SK-N-MC (cell line): ENCODE measurements at regions not wholly inside any gene's neighbourhood (a gene's known extent, or its start where the extent isn't known, plus 50 kb on each side); places are given as distances from the start of the nearest gene placed in this dataset.
"Not testable (repeated sequence)": the region's sequence is repeated elsewhere in the genome, so short reads cannot be mapped to it uniquely, and the experiment has no call there.

Experiments used
- DNase-seq: peaks from one replicate; pipeline ENCODE4 v3.0.0-alpha.2; 2011; ENCODE audit warnings: low read depth, low spot score
- H3K27ac ChIP-seq: fragments of 200-600 bp; sonication (generic); 2 replicates; pipeline ENCODE4 v1.5.1; 2016; ENCODE audit warnings: mixed run types
- H3K36me3 ChIP-seq: fragments of 200-600 bp; sonication (generic); 2 replicates; pipeline ENCODE4 v1.6.1; 2017; ENCODE audit warnings: antibody characterized with exemption, low read length, mixed read lengths; ENCODE audit not compliant: insufficient read depth
- H3K4me3 ChIP-seq: fragments of 200-600 bp; sonication (generic); 2 replicates; pipeline ENCODE4 v1.5.1; 2016
- H3K9ac ChIP-seq: fragments of 200-600 bp; sonication (generic); 2 replicates; pipeline ENCODE4 v1.8.0; 2017; ENCODE audit warnings: mixed run types, mixed read lengths; ENCODE audit not compliant: insufficient read length
- H3K9me3 ChIP-seq: fragments of 200-600 bp; sonication (generic); 2 replicates; pipeline ENCODE4 v1.6.1; 2017; ENCODE audit warnings: low read depth, mild to moderate bottlenecking, antibody characterized with exemption, low read length, moderate library complexity, mixed read lengths
- EZH2 ChIP-seq: fragments of 200-600 bp; sonication (generic); IDR thresholded peaks from one replicate; pipeline ENCODE4 v1.6.1; 2017; ENCODE audit warnings: antibody characterized with exemption
- FOXP2 ChIP-seq: optimal IDR thresholded peaks from 2 replicates; pipeline ENCODE3; 2011; ENCODE audit warnings: mild to moderate bottlenecking, moderate library complexity; ENCODE audit not compliant: insufficient read depth; ENCODE audit errors: extremely low read length, control extremely low read depth
- POLR2AphosphoS5 ChIP-seq: IDR thresholded peaks from 2 replicates; pipeline ENCODE4 v1.6.1; 2012; ENCODE audit warnings: mild to moderate bottlenecking, low read depth, low read length, borderline replicate concordance

- no peaks in the 10 kb centered on the region for H3K36me3 ChIP-seq
- no peak for DNase-seq
- H3K9ac ChIP-seq: no peak overlapping the region
- TF ChIP-seq POLR2AphosphoS5: no peak
- TF ChIP-seq FOXP2: no peak
- no peak for TF ChIP-seq EZH2
- no peaks in the 10 kb centered on the region for H3K9me3 ChIP-seq
- no peak overlapping the region for H3K4me3 ChIP-seq
- H3K27ac ChIP-seq: peak overlapping the region; percentile 19; the same call in 1 of the 2 replicates
Measured at GRCh38 chr1:192445241-192445640, 128.4 kb downstream of the RGS21 start.

- Histone ChIP-seq H3K36me3 (no peaks in the 10 kb centered on the region), H3K4me3 (no peak overlapping the region), H3K27ac (peak overlapping the region; percentile 19; the same call in 1 of the 2 replicates), H3K9me3 (no peaks in the 10 kb centered on the region), H3K9ac (no peak overlapping the region)
- TF ChIP-seq FOXP2 (no peak), EZH2 (no peak), POLR2AphosphoS5 (no peak)
- DNase-seq: peak; percentile 80
Measured at GRCh38 chr1:192445839-192446489, 129.2 kb downstream of the RGS21 start.

GRCh38 chr1:192448026-192448578, 127.5 kb upstream of the RGS1 start:
- TF ChIP-seq EZH2: no peak
- TF ChIP-seq FOXP2: no peak
- no peak for TF ChIP-seq POLR2AphosphoS5
- Histone ChIP-seq H3K9ac (no peak overlapping the region), H3K27ac (no peak overlapping the region), H3K36me3 (no peaks in the 10 kb centered on the region), H3K9me3 (no peaks in the 10 kb centered on the region), H3K4me3 (no peak overlapping the region)
- no peak for DNase-seq

- no peak overlapping the region for H3K9ac ChIP-seq
- TF ChIP-seq FOXP2 (no peak), EZH2 (no peak), POLR2AphosphoS5 (no peak)
- H3K4me3 ChIP-seq: no peak overlapping the region
- H3K9me3 ChIP-seq: no peaks in the 10 kb centered on the region
- DNase-seq: no peak
- H3K27ac ChIP-seq: no peak overlapping the region
- no peaks in the 10 kb centered on the region for H3K36me3 ChIP-seq
Measured at GRCh38 chr1:192453360-192453992, 122.1 kb upstream of the RGS1 start.

- DNase-seq: no peak
- Histone ChIP-seq H3K36me3 (no peaks in the 10 kb centered on the region), H3K9me3 (no peaks in the 10 kb centered on the region), H3K9ac (no peak overlapping the region), H3K27ac (no peak overlapping the region), H3K4me3 (no peak overlapping the region)
- TF ChIP-seq EZH2 (no peak), POLR2AphosphoS5 (no peak), FOXP2 (no peak)
Measured at GRCh38 chr1:192459467-192459866, 116.1 kb upstream of the RGS1 start.

- H3K9ac ChIP-seq: no peak overlapping the region
- H3K4me3 ChIP-seq: no peak overlapping the region
- H3K36me3 ChIP-seq: no peaks in the 10 kb centered on the region
- TF ChIP-seq EZH2: no peak
- TF ChIP-seq POLR2AphosphoS5: no peak
- TF ChIP-seq FOXP2: no peak
- DNase-seq: no peak
- H3K27ac ChIP-seq: no peak overlapping the region
- H3K9me3 ChIP-seq: no peaks in the 10 kb centered on the region
Measured at GRCh38 chr1:192461684-192462083, 113.9 kb upstream of the RGS1 start.

GRCh38 chr1:192462616-192463015, 113.0 kb upstream of the RGS1 start:
- DNase-seq: no peak
- no peak for TF ChIP-seq FOXP2
- TF ChIP-seq POLR2AphosphoS5: no peak
- no peak for TF ChIP-seq EZH2
- H3K27ac ChIP-seq: no peak overlapping the region
- H3K9ac ChIP-seq: no peak overlapping the region
- H3K36me3 ChIP-seq: no peaks in the 10 kb centered on the region
- H3K9me3 ChIP-seq: no peaks in the 10 kb centered on the region
- no peak overlapping the region for H3K4me3 ChIP-seq

- no peak overlapping the region for H3K4me3 ChIP-seq
- no peak for DNase-seq
- H3K9ac ChIP-seq: no peak overlapping the region
- H3K36me3 ChIP-seq: no peaks in the 10 kb centered on the region
- no peak for TF ChIP-seq FOXP2
- no peak for TF ChIP-seq EZH2
- H3K27ac ChIP-seq: no peak overlapping the region
- no peaks in the 10 kb centered on the region for H3K9me3 ChIP-seq
Measured at GRCh38 chr1:192463661-192464060, 111.9 kb upstream of the RGS1 start.

- H3K4me3 ChIP-seq, H3K36me3 ChIP-seq, H3K27ac ChIP-seq, DNase-seq, H3K9me3 ChIP-seq, H3K9ac ChIP-seq: not testable (repeated sequence)
Measured at GRCh38 chr1:192465221-192465620, 110.4 kb upstream of the RGS1 start.
